Panc1 (cell line): ENCODE measurements at regions not wholly inside any gene's neighbourhood (a gene's known extent, or its start where the extent isn't known, plus 50 kb on each side); places are given as distances from the start of the nearest gene placed in this dataset.

ENCODE experiments used
- ATAC-seq: fragments of 200-7000 bp; cut with Tn5 transposase; 2 replicates; pipeline ENCODE4 v1.9.1; 2020; ENCODE audit warnings: mild to moderate bottlenecking, moderate library complexity
- BruUV-seq: library from RNA; stranded (reverse); fragments of 400-500 nt; replicated peaks from 2 replicates; lab custom pipeline; 2021; lab: Mats Ljungman, UMichigan
- CTCF ChIA-PET: fragments of 300-600 bp; sonication (Branson Sonifier 250); formaldehyde crosslinking; loops from one replicate; lab custom pipeline; 2022; ENCODE audit warnings: antibody characterized with exemption; lab: Charles Lee
- POLR2A ChIA-PET: fragments of 300-600 bp; sonication (Branson Sonifier 250); formaldehyde crosslinking; loops from one replicate; lab custom pipeline; 2022; ENCODE audit warnings: antibody characterized with exemption; lab: Charles Lee
- DNase-seq: peaks from one replicate; pipeline ENCODE4 v3.0.0-alpha.2; 2010; ENCODE audit warnings: low read depth, low spot score
- H3K27ac ChIP-seq: 2 replicates; pipeline ENCODE4 v1.5.1; 2011; ENCODE audit warnings: mild to moderate bottlenecking, low read length, inconsistent platforms
- H3K27me3 ChIP-seq: fragments of 200-500 bp; sonication (Bioruptor generic); 2 replicates; pipeline ENCODE4 v1.6.0; 2014; ENCODE audit warnings: low read length, inconsistent platforms; ENCODE audit not compliant: control insufficient read depth, insufficient read depth
- H3K36me3 ChIP-seq: fragments of 200-500 bp; sonication (Bioruptor generic); 2 replicates; pipeline ENCODE4 v1.5.1; 2014; ENCODE audit warnings: inconsistent platforms, mild to moderate bottlenecking, low read length, moderate library complexity; ENCODE audit not compliant: control insufficient read depth, insufficient read depth
- H3K4me1 ChIP-seq: 2 replicates; pipeline ENCODE4 v1.5.1; 2011; ENCODE audit warnings: inconsistent platforms, mild to moderate bottlenecking, low read length, moderate library complexity; ENCODE audit not compliant: control insufficient read depth, insufficient read depth
- H3K4me3 ChIP-seq, 2 experiments: 2 replicates each; pipeline ENCODE4 v1.5.1; 2011 to 2012; ENCODE audit warnings: low read depth in 2 of 2, low read length in 2 of 2, mild to moderate bottlenecking in 2 of 2, inconsistent platforms in 1 of 2, moderate library complexity in 1 of 2
- H3K9me3 ChIP-seq: fragments of 200-500 bp; sonication (Bioruptor generic); 2 replicates; pipeline ENCODE4 v1.5.1; 2014; ENCODE audit warnings: low read depth, mild to moderate bottlenecking, inconsistent platforms, low read length, moderate library complexity; ENCODE audit not compliant: control insufficient read depth, insufficient read depth
- POLR2AphosphoS5 ChIP-seq: IDR thresholded peaks from 2 replicates; pipeline ENCODE4 v1.6.1; 2012; ENCODE audit warnings: mild to moderate bottlenecking, low read depth, low read length, moderate library complexity
- SIN3A ChIP-seq: IDR thresholded peaks from 2 replicates; pipeline ENCODE4 v1.6.1; 2012; ENCODE audit warnings: low read depth, mild to moderate bottlenecking, low read length, moderate library complexity, borderline replicate concordance; ENCODE audit not compliant: insufficient read depth
- TCF7L2 ChIP-seq: IDR thresholded peaks from 2 replicates; pipeline ENCODE4 v1.6.1; 2011; ENCODE audit warnings: mild to moderate bottlenecking, low read depth, low read length, inconsistent platforms
- in situ Hi-C: cut with HindIII; loops from 2 replicates; pipeline ENCODE4 v1.10.0; 2016; ENCODE audit warnings: low sequenced_read_pairs, low pct_unique_long_range_greater_than_20kb
- intact Hi-C: fragments of 100-400 bp; cut with micrococcal nuclease; formaldehyde crosslinking; loops from one replicate; pipeline ENCODE4 v1.10.0; 2022; ENCODE audit not compliant: unreplicated experiment
- TF ChIP-seq, protein P1 (sequence below), 2 experiments: IDR thresholded peaks; 2 replicates each; pipeline ENCODE4 v1.6.1; 2011 to 2012; ENCODE audit warnings: low read depth in 2 of 2, control low read depth in 1 of 2, low read length in 1 of 2, mild to moderate bottlenecking in 1 of 2, moderate library complexity in 1 of 2; ENCODE audit not compliant: insufficient read depth in 1 of 2
- TF ChIP-seq, protein P2 (sequence below): fragments of 450-650 bp; IDR thresholded peaks from 2 replicates; pipeline ENCODE4 v1.5.1; 2017; ENCODE audit warnings: mild to moderate bottlenecking

DNA sequence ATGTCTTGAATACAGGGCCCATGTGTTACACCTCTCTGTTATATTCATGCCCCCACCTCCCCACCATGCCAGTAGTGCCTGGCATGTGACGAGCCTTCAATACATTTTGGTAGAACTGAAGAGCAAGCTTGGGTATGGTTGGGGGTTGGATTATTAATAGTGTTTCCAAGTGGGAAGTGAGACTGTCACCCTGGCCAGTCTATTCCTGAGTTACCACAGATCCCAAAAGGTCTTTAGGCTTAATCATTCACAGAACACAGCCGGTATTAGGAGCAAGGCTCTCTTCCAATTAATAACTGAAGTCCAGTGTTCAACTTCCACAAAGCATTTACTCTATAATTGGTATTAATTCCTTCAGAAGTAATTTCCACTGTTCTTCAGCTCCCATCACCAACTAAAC is 231.9 kb upstream of the LRTM1 start:
- intact Hi-C loops (no loop called here), in situ Hi-C loops (no loop called here)
- Histone ChIP-seq H3K4me3 (no peak overlapping the region), H3K9me3 (no peaks in the 10 kb centered on the region), H3K36me3 (no peaks in the 10 kb centered on the region), H3K4me1 (no peaks in the 10 kb centered on the region), H3K27me3 (no peaks in the 10 kb centered on the region), H3K27ac (no peak overlapping the region)
- CTCF ChIA-PET, result no interaction called here
- no TSS peak for BruUV-seq
- POLR2A ChIA-PET, result no interaction called here
- no peak for TF ChIP-seq SIN3A
- TF ChIP-seq TCF7L2, result no peak
- TF ChIP-seq, protein P1, sequence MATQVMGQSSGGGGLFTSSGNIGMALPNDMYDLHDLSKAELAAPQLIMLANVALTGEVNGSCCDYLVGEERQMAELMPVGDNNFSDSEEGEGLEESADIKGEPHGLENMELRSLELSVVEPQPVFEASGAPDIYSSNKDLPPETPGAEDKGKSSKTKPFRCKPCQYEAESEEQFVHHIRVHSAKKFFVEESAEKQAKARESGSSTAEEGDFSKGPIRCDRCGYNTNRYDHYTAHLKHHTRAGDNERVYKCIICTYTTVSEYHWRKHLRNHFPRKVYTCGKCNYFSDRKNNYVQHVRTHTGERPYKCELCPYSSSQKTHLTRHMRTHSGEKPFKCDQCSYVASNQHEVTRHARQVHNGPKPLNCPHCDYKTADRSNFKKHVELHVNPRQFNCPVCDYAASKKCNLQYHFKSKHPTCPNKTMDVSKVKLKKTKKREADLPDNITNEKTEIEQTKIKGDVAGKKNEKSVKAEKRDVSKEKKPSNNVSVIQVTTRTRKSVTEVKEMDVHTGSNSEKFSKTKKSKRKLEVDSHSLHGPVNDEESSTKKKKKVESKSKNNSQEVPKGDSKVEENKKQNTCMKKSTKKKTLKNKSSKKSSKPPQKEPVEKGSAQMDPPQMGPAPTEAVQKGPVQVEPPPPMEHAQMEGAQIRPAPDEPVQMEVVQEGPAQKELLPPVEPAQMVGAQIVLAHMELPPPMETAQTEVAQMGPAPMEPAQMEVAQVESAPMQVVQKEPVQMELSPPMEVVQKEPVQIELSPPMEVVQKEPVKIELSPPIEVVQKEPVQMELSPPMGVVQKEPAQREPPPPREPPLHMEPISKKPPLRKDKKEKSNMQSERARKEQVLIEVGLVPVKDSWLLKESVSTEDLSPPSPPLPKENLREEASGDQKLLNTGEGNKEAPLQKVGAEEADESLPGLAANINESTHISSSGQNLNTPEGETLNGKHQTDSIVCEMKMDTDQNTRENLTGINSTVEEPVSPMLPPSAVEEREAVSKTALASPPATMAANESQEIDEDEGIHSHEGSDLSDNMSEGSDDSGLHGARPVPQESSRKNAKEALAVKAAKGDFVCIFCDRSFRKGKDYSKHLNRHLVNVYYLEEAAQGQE (IDR thresholded peaks at IDR 0.05; ENCODE audit: insufficient read depth in 1 of 2, low read depth in 2 of 2, low read length in 1 of 2), result no peak
- TF ChIP-seq, protein P2, sequence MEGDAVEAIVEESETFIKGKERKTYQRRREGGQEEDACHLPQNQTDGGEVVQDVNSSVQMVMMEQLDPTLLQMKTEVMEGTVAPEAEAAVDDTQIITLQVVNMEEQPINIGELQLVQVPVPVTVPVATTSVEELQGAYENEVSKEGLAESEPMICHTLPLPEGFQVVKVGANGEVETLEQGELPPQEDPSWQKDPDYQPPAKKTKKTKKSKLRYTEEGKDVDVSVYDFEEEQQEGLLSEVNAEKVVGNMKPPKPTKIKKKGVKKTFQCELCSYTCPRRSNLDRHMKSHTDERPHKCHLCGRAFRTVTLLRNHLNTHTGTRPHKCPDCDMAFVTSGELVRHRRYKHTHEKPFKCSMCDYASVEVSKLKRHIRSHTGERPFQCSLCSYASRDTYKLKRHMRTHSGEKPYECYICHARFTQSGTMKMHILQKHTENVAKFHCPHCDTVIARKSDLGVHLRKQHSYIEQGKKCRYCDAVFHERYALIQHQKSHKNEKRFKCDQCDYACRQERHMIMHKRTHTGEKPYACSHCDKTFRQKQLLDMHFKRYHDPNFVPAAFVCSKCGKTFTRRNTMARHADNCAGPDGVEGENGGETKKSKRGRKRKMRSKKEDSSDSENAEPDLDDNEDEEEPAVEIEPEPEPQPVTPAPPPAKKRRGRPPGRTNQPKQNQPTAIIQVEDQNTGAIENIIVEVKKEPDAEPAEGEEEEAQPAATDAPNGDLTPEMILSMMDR, result no peak
- TF ChIP-seq POLR2AphosphoS5, result no peak
- no peak for DNase-seq
- no peak for ATAC-seq

DNA sequence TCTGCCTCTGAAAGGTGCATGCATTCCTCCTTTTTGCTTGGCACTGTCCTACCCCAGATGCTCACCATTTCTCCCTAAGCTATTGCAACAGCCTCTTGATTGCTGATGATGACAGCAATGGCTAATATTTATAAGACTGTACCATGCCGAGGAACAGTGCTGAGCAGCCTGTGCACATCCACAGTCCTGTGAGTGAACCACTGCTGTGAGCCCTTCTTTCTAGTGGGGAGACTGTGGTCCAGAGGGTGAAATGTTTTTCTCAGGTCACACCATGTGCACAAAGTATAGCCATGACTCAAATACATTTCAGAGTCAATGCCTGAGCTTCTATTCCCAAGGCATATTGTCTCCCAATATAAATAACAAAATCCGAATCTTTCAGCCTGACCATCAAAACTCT is 231.2 kb upstream of the LRTM1 start:
- in situ Hi-C loops (no loop called here), intact Hi-C loops (no loop called here)
- CTCF ChIA-PET, result no interaction called here
- Histone ChIP-seq H3K4me1 (no peaks in the 10 kb centered on the region), H3K27me3 (no peaks in the 10 kb centered on the region), H3K36me3 (no peaks in the 10 kb centered on the region), H3K4me3 (no peak overlapping the region), H3K27ac (no peak overlapping the region), H3K9me3 (no peaks in the 10 kb centered on the region)
- no peak for ATAC-seq
- DNase-seq, result no peak
- POLR2A ChIA-PET, result no interaction called here
- TF ChIP-seq POLR2AphosphoS5, result no peak
- no TSS peak for BruUV-seq

DNA sequence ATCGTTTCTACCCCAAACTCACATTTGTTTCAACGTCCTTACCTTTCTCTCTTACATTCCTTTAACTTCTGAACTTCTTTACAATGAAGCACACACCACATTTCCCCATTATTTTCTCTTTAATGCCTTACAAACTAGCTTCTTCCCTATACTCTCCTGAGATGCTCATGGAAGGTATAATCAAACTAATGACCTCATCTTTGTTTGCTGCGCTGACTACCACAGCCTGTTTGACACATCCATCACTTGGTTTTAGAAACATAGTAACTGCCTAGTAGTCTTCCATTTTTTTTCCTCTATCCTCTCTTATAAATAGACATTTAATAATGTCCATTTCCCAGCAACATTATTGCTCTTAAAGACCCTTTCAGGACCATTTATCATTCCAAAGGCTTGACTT is 230.5 kb upstream of the LRTM1 start:
- Histone ChIP-seq H3K27ac (no peak overlapping the region), H3K4me1 (no peaks in the 10 kb centered on the region), H3K4me3 (no peak overlapping the region), H3K27me3 (no peaks in the 10 kb centered on the region), H3K36me3 (no peaks in the 10 kb centered on the region), H3K9me3 (no peaks in the 10 kb centered on the region)
- intact Hi-C loops, result no loop called here
- ATAC-seq (no peak), DNase-seq (no peak)
- ChIA-PET CTCF (no interaction called here), POLR2A (no interaction called here)
- BruUV-seq, result no TSS peak
- in situ Hi-C loops, result no loop called here
- TF ChIP-seq POLR2AphosphoS5, result no peak
- no peak for TF ChIP-seq TCF7L2
- TF ChIP-seq, protein P2, result no peak
